ENCODE measurements at regions not wholly inside any gene's neighbourhood (a gene's known extent, or its start where the extent isn't known, plus 50 kb on each side); places are given as distances from the start of the nearest gene placed in this dataset.

GRCh38 chr6:91539456-91539855, 952.6 kb upstream of the MAP3K7 start:
- Mint-ChIP-seq H3K36me3 (ENCODE audit: low read depth) (no peaks in the 10 kb centered on the region), H3K27me3 (no peaks in the 10 kb centered on the region), H3K4me1 (no peaks in the 10 kb centered on the region), H3K4me3 (no peak overlapping the region), H3K27ac (no peak overlapping the region)
- DNase-seq = no peak
- ATAC-seq = no peak
- H3K9me3 ChIP-seq (ENCODE audit: control insufficient read depth, low read length, poor library complexity, severe bottlenecking) = no peaks in the 10 kb centered on the region

GRCh38 chr6:91538622-91539021, 951.8 kb upstream of the MAP3K7 start:
- H3K36me3 Mint-ChIP-seq (ENCODE audit: low read depth) = no peaks in the 10 kb centered on the region

GRCh38 chr6:91534614-91535013, 947.7 kb upstream of the MAP3K7 start:
- ATAC-seq = no peak
- H3K9me3 ChIP-seq (ENCODE audit: control insufficient read depth, low read length, poor library complexity, severe bottlenecking) = no peaks in the 10 kb centered on the region
- Mint-ChIP-seq H3K27ac (no peak overlapping the region), H3K36me3 (ENCODE audit: low read depth) (no peaks in the 10 kb centered on the region), H3K27me3 (no peaks in the 10 kb centered on the region), H3K4me1 (no peaks in the 10 kb centered on the region), H3K4me3 (no peak overlapping the region)
- DNase-seq = no peak

More at GRCh38 chr6:91538622-91539021, 951.8 kb upstream of the MAP3K7 start:
- no peaks in the 10 kb centered on the region for H3K9me3 ChIP-seq (ENCODE audit: control insufficient read depth, low read length, poor library complexity, severe bottlenecking)
- no peak for ATAC-seq
- Mint-ChIP-seq H3K4me1 (no peaks in the 10 kb centered on the region), H3K4me3 (no peak overlapping the region), H3K27me3 (no peaks in the 10 kb centered on the region), H3K27ac (no peak overlapping the region)
- DNase-seq = no peak

GRCh38 chr6:91523511-91523910, 936.6 kb upstream of the MAP3K7 start:
- H3K4me3 Mint-ChIP-seq = no peak overlapping the region
- H3K27ac Mint-ChIP-seq = no peak overlapping the region
- H3K36me3 Mint-ChIP-seq (ENCODE audit: low read depth) = no peaks in the 10 kb centered on the region
- no peaks in the 10 kb centered on the region for H3K4me1 Mint-ChIP-seq
- H3K27me3 Mint-ChIP-seq = no peaks in the 10 kb centered on the region
- DNase-seq = no peak
- ATAC-seq = no peak
- H3K9me3 ChIP-seq (ENCODE audit: control insufficient read depth, low read length, poor library complexity, severe bottlenecking) = no peaks in the 10 kb centered on the region

- H3K9me3 ChIP-seq (ENCODE audit: control insufficient read depth, low read length, poor library complexity, severe bottlenecking) = no peaks in the 10 kb centered on the region
- ATAC-seq = no peak
- no peak overlapping the region for H3K27ac Mint-ChIP-seq
- no peaks in the 10 kb centered on the region for H3K4me1 Mint-ChIP-seq
- DNase-seq = no peak
- no peaks in the 10 kb centered on the region for H3K36me3 Mint-ChIP-seq (ENCODE audit: low read depth)
- no peak overlapping the region for H3K4me3 Mint-ChIP-seq
- no peaks in the 10 kb centered on the region for H3K27me3 Mint-ChIP-seq
Measured at GRCh38 chr6:91521999-91522398, 935.1 kb upstream of the MAP3K7 start.

GRCh38 chr6:91509711-91510110, 922.8 kb upstream of the MAP3K7 start:
- H3K9me3 ChIP-seq (ENCODE audit: control insufficient read depth, low read length, poor library complexity, severe bottlenecking) = no peaks in the 10 kb centered on the region
- DNase-seq (no peak), ATAC-seq (no peak)
- no peak overlapping the region for H3K27ac Mint-ChIP-seq
- no peaks in the 10 kb centered on the region for H3K36me3 Mint-ChIP-seq (ENCODE audit: low read depth)
- no peaks in the 10 kb centered on the region for H3K4me1 Mint-ChIP-seq
- no peaks in the 10 kb centered on the region for H3K27me3 Mint-ChIP-seq
- no peak overlapping the region for H3K4me3 Mint-ChIP-seq

- DNase-seq (no peak), ATAC-seq (no peak)
- no peak overlapping the region for H3K4me3 Mint-ChIP-seq
- no peak overlapping the region for H3K27ac Mint-ChIP-seq
- H3K9me3 ChIP-seq (ENCODE audit: control insufficient read depth, low read length, poor library complexity, severe bottlenecking) = no peaks in the 10 kb centered on the region
- H3K4me1 Mint-ChIP-seq = no peaks in the 10 kb centered on the region
- H3K27me3 Mint-ChIP-seq = no peaks in the 10 kb centered on the region
- no peaks in the 10 kb centered on the region for H3K36me3 Mint-ChIP-seq (ENCODE audit: low read depth)
Measured at GRCh38 chr6:91509039-91509438, 922.2 kb upstream of the MAP3K7 start.

- no peaks in the 10 kb centered on the region for H3K36me3 Mint-ChIP-seq (ENCODE audit: low read depth)
- no peak overlapping the region for H3K27ac Mint-ChIP-seq
- H3K4me3 Mint-ChIP-seq = no peak overlapping the region
- ATAC-seq = no peak
- DNase-seq = no peak
- no peaks in the 10 kb centered on the region for H3K9me3 ChIP-seq (ENCODE audit: control insufficient read depth, low read length, poor library complexity, severe bottlenecking)
- H3K4me1 Mint-ChIP-seq = no peaks in the 10 kb centered on the region
- H3K27me3 Mint-ChIP-seq = no peaks in the 10 kb centered on the region
Measured at GRCh38 chr6:91506509-91506908, 919.6 kb upstream of the MAP3K7 start.

- no peaks in the 10 kb centered on the region for H3K9me3 ChIP-seq (ENCODE audit: control insufficient read depth, low read length, poor library complexity, severe bottlenecking)
- no peak overlapping the region for H3K27ac Mint-ChIP-seq
- no peak overlapping the region for H3K4me3 Mint-ChIP-seq
- DNase-seq (no peak), ATAC-seq (no peak)
- no peaks in the 10 kb centered on the region for H3K4me1 Mint-ChIP-seq
- no peaks in the 10 kb centered on the region for H3K36me3 Mint-ChIP-seq (ENCODE audit: low read depth)
- H3K27me3 Mint-ChIP-seq = no peaks in the 10 kb centered on the region
Measured at GRCh38 chr6:91505199-91505598, 918.3 kb upstream of the MAP3K7 start.

- Mint-ChIP-seq H3K36me3 (ENCODE audit: low read depth) (no peaks in the 10 kb centered on the region), H3K27me3 (no peaks in the 10 kb centered on the region), H3K4me1 (no peaks in the 10 kb centered on the region), H3K4me3 (no peak overlapping the region), H3K27ac (no peak overlapping the region)
- H3K9me3 ChIP-seq (ENCODE audit: control insufficient read depth, low read length, poor library complexity, severe bottlenecking) = no peaks in the 10 kb centered on the region
- ATAC-seq (no peak), DNase-seq (no peak)
Measured at GRCh38 chr6:91501930-91502329, 915.1 kb upstream of the MAP3K7 start.

- no peak for ATAC-seq
- Mint-ChIP-seq H3K36me3 (ENCODE audit: low read depth) (no peaks in the 10 kb centered on the region), H3K4me1 (no peaks in the 10 kb centered on the region), H3K4me3 (no peak overlapping the region), H3K27me3 (no peaks in the 10 kb centered on the region), H3K27ac (no peak overlapping the region)
- H3K9me3 ChIP-seq (ENCODE audit: control insufficient read depth, low read length, poor library complexity, severe bottlenecking) = no peaks in the 10 kb centered on the region
- DNase-seq = no peak
Measured at GRCh38 chr6:91500689-91501303, 913.9 kb upstream of the MAP3K7 start.

GRCh38 chr6:91498576-91498975, 911.7 kb upstream of the MAP3K7 start:
- H3K27me3 Mint-ChIP-seq = no peaks in the 10 kb centered on the region
- H3K9me3 ChIP-seq (ENCODE audit: control insufficient read depth, low read length, poor library complexity, severe bottlenecking) = no peaks in the 10 kb centered on the region
- no peak overlapping the region for H3K27ac Mint-ChIP-seq
- H3K36me3 Mint-ChIP-seq (ENCODE audit: low read depth) = no peaks in the 10 kb centered on the region
- no peak for DNase-seq
- ATAC-seq = no peak
- no peak overlapping the region for H3K4me3 Mint-ChIP-seq
- H3K4me1 Mint-ChIP-seq = no peaks in the 10 kb centered on the region

- H3K36me3 Mint-ChIP-seq (ENCODE audit: low read depth) = no peaks in the 10 kb centered on the region
- DNase-seq (no peak), ATAC-seq (no peak)
- H3K9me3 ChIP-seq (ENCODE audit: control insufficient read depth, low read length, poor library complexity, severe bottlenecking) = no peaks in the 10 kb centered on the region
- no peaks in the 10 kb centered on the region for H3K27me3 Mint-ChIP-seq
- no peak overlapping the region for H3K4me3 Mint-ChIP-seq
- H3K27ac Mint-ChIP-seq = no peak overlapping the region
- no peaks in the 10 kb centered on the region for H3K4me1 Mint-ChIP-seq
Measured at GRCh38 chr6:91497770-91498169, 910.9 kb upstream of the MAP3K7 start.

GRCh38 chr6:91490671-91491301, 903.9 kb upstream of the MAP3K7 start:
- H3K4me3 Mint-ChIP-seq = no peak overlapping the region
- H3K4me1 Mint-ChIP-seq = no peaks in the 10 kb centered on the region
- no peaks in the 10 kb centered on the region for H3K27me3 Mint-ChIP-seq
- ATAC-seq (no peak), DNase-seq (no peak)
- no peaks in the 10 kb centered on the region for H3K9me3 ChIP-seq (ENCODE audit: control insufficient read depth, low read length, poor library complexity, severe bottlenecking)
- H3K27ac Mint-ChIP-seq = no peak overlapping the region
- H3K36me3 Mint-ChIP-seq (ENCODE audit: low read depth) = no peaks in the 10 kb centered on the region
